ENCODE measurements at regions not wholly inside any gene's neighbourhood (a gene's known extent, or its start where the extent isn't known, plus 50 kb on each side); places are given as distances from the start of the nearest gene placed in this dataset.

- Histone ChIP-seq H3K79me2 (ENCODE audit: insufficient read depth, low read length) (no peaks in the 10 kb centered on the region), H3K9ac (ENCODE audit: low read length) (no peak overlapping the region), H3K36me3 (ENCODE audit: control insufficient read depth in 1 of 2, insufficient read depth in 2 of 2, low read length in 2 of 2) (no peaks in the 10 kb centered on the region), H4K20me1 (ENCODE audit: insufficient read depth) (no peaks in the 10 kb centered on the region), H2AFZ (ENCODE audit: low read depth, low read length, poor library complexity, severe bottlenecking) (no peak overlapping the region), H3K4me2 (ENCODE audit: low read length) (no peak overlapping the region), H3K9me2 (ENCODE audit: insufficient read depth) (no peaks in the 10 kb centered on the region), H3K27ac (ENCODE audit: low read depth, low read length) (no peak overlapping the region), H3K4me1 (ENCODE audit: control insufficient read depth in 1 of 2, insufficient read depth in 2 of 2, low read length in 2 of 2) (no peaks in the 10 kb centered on the region), H3K4me3 (replicated peaks in 1 of 2; ENCODE audit: low read depth in 1 of 2, low read length in 2 of 2) (no peak overlapping the region), H3K27me3 (ENCODE audit: insufficient read depth, low read length) (no peaks in the 10 kb centered on the region), H3K9me3 (ENCODE audit: control insufficient read depth in 1 of 2, insufficient read depth in 1 of 2, low read depth in 1 of 2, low read length in 2 of 2) (no peaks in the 10 kb centered on the region)
- no peak for TF ChIP-seq ZBTB33 (IDR thresholded peaks at IDR 0.05; ENCODE audit: extremely low read depth, insufficient replicate concordance, low read length)
- TF ChIP-seq POLR2AphosphoS5 (IDR thresholded peaks at IDR 0.05; ENCODE audit: low read depth, low read length): no peak
- TF ChIP-seq, protein P1, sequence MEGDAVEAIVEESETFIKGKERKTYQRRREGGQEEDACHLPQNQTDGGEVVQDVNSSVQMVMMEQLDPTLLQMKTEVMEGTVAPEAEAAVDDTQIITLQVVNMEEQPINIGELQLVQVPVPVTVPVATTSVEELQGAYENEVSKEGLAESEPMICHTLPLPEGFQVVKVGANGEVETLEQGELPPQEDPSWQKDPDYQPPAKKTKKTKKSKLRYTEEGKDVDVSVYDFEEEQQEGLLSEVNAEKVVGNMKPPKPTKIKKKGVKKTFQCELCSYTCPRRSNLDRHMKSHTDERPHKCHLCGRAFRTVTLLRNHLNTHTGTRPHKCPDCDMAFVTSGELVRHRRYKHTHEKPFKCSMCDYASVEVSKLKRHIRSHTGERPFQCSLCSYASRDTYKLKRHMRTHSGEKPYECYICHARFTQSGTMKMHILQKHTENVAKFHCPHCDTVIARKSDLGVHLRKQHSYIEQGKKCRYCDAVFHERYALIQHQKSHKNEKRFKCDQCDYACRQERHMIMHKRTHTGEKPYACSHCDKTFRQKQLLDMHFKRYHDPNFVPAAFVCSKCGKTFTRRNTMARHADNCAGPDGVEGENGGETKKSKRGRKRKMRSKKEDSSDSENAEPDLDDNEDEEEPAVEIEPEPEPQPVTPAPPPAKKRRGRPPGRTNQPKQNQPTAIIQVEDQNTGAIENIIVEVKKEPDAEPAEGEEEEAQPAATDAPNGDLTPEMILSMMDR (IDR thresholded peaks at IDR 0.05 in 2 of 3, conservative IDR thresholded peaks at IDR 0.05 in 1 of 3; ENCODE audit: borderline replicate concordance in 1 of 3, insufficient read depth in 1 of 3, low read depth in 2 of 3, low read length in 2 of 3): no peak
- TF ChIP-seq ZFX (IDR thresholded peaks at IDR 0.05): no peak
- TF ChIP-seq JUND (IDR thresholded peaks at IDR 0.05): no peak
- TF ChIP-seq YY1 (IDR thresholded peaks at IDR 0.05; ENCODE audit: extremely low read depth, insufficient replicate concordance, low read depth, low read length): no peak
- no peak for TF ChIP-seq POLR2A (IDR thresholded peaks at IDR 0.05; ENCODE audit: borderline replicate concordance, extremely low read depth, insufficient read depth, insufficient read length)
- TF ChIP-seq EZH2 (IDR thresholded peaks at IDR 0.05): no peak
- DNase-seq (ENCODE audit: low read depth, low spot score): no peak
- intact Hi-C loops (cut with micrococcal nuclease): no loop called here
- no TSS peak for BruUV-seq (replicated peaks)
- RAD21 ChIA-PET (ENCODE audit: low non-redundant PET in 1 of 2, low total read pairs in 2 of 2, uncharacterized antibody in 2 of 2, unreplicated experiment in 2 of 2): no interaction called here
- CTCF ChIA-PET: no interaction called here
- POLR2A ChIA-PET: no interaction called here
- no peak for ATAC-seq
These were observed 76.1 kb upstream of the CPO start for GRCh38 chr2:206863196-206863595.

Data from HCT116 (cell line).